HG03439 (cell line): ENCODE measurements at regions not wholly inside any gene's neighbourhood (a gene's known extent, or its start where the extent isn't known, plus 50 kb on each side); places are given as distances from the start of the nearest gene placed in this dataset.
"Not testable (repeated sequence)": the region's sequence is repeated elsewhere in the genome, so short reads cannot be mapped to it uniquely, and the experiment has no call there.

Experiments
- ATAC-seq: cut with Tn5 transposase; IDR thresholded peaks from one replicate; pipeline ENCODE4 v1.9.1; 2021; ENCODE audit warnings: mild to moderate bottlenecking, moderate library complexity; ENCODE audit not compliant: unreplicated experiment

- ATAC-seq: no peak
Measured at GRCh38 chr13:21872795-21873194, 201.9 kb downstream of the FGF9 start.

- no peak for ATAC-seq
Measured at GRCh38 chr13:21875116-21875515, 204.2 kb downstream of the FGF9 start.

GRCh38 chr13:21879263-21879914, 208.5 kb downstream of the FGF9 start:
- ATAC-seq: no peak

- no peak for ATAC-seq
Measured at GRCh38 chr13:21882766-21883165, 211.9 kb downstream of the FGF9 start.

- ATAC-seq: no peak
Measured at GRCh38 chr13:21883713-21884112, 212.8 kb downstream of the FGF9 start.

- no peak for ATAC-seq
Measured at GRCh38 chr13:21884299-21884909, 213.5 kb downstream of the FGF9 start.

GRCh38 chr13:21884965-21885567, 214.2 kb downstream of the FGF9 start:
- ATAC-seq: no peak

GRCh38 chr13:21885714-21886224, 214.9 kb downstream of the FGF9 start:
- ATAC-seq: no peak

GRCh38 chr13:21889651-21890050, 218.8 kb downstream of the FGF9 start:
- no peak for ATAC-seq

- ATAC-seq: not testable (repeated sequence)
Measured at GRCh38 chr13:21890220-21890619, 219.3 kb downstream of the FGF9 start.

GRCh38 chr13:21894091-21894490, 223.2 kb downstream of the FGF9 start:
- ATAC-seq: no peak

GRCh38 chr13:21894703-21895699, 224.1 kb downstream of the FGF9 start:
- no peak for ATAC-seq

GRCh38 chr13:21895779-21896178, 224.9 kb downstream of the FGF9 start:
- ATAC-seq: no peak

GRCh38 chr13:21897161-21897560, 226.3 kb downstream of the FGF9 start:
- ATAC-seq: no peak

- ATAC-seq: no peak
Measured at GRCh38 chr13:21898459-21898858, 227.6 kb downstream of the FGF9 start.

GRCh38 chr13:21898945-21899344, 228.1 kb downstream of the FGF9 start:
- no peak for ATAC-seq

GRCh38 chr13:21901336-21901735, 230.5 kb downstream of the FGF9 start:
- no peak for ATAC-seq

- no peak for ATAC-seq
Measured at GRCh38 chr13:21901811-21902708, 231.2 kb downstream of the FGF9 start.

GRCh38 chr13:21902709-21903098, 231.8 kb downstream of the FGF9 start:
- no peak for ATAC-seq

- no peak for ATAC-seq
Measured at GRCh38 chr13:21905486-21905885, 234.6 kb downstream of the FGF9 start.
